GM23338 (cell line): ENCODE measurements at regions not wholly inside any gene's neighbourhood (a gene's known extent, or its start where the extent isn't known, plus 50 kb on each side); places are given as distances from the start of the nearest gene placed in this dataset.

Source experiments
- ATAC-seq: fragments of 200-7000 bp; cut with Tn5 transposase; 3 replicates; pipeline ENCODE4 v1.9.1; 2020
- DNase-seq: peaks from one replicate; pipeline ENCODE4 v3.0.0-alpha.2; 2015; ENCODE audit warnings: low spot score
- H2AFZ ChIP-seq: fragments of 200-600 bp; sonication (generic); 2 replicates; pipeline ENCODE4 v1.8.0; 2016; ENCODE audit warnings: antibody characterized with exemption, mild to moderate bottlenecking, moderate library complexity
- H3F3A ChIP-seq: fragments of 200-600 bp; sonication (generic); replicated peaks from 2 replicates; pipeline ENCODE4 v1.8.0; 2017; ENCODE audit warnings: antibody characterized with exemption, mixed run types, low read depth
- H3K27ac ChIP-seq: fragments of 200-600 bp; sonication (generic); 2 replicates; pipeline ENCODE4 v1.6.1; 2016; ENCODE audit warnings: low read depth
- H3K27me3 ChIP-seq: fragments of 200-600 bp; sonication (generic); 2 replicates; pipeline ENCODE4 v1.8.0; 2016; ENCODE audit warnings: mild to moderate bottlenecking, mixed run types, moderate library complexity; ENCODE audit not compliant: insufficient read depth
- H3K36me3 ChIP-seq: fragments of 200-600 bp; sonication (generic); 2 replicates; pipeline ENCODE4 v1.8.0; 2016; ENCODE audit warnings: mild to moderate bottlenecking; ENCODE audit not compliant: insufficient read depth
- H3K4me1 ChIP-seq: fragments of 200-600 bp; sonication (generic); 2 replicates; pipeline ENCODE4 v1.8.0; 2016; ENCODE audit warnings: mild to moderate bottlenecking, moderate library complexity; ENCODE audit not compliant: insufficient read depth
- H3K4me2 ChIP-seq: fragments of 200-600 bp; sonication (generic); 2 replicates; pipeline ENCODE4 v1.7.1; 2017; ENCODE audit warnings: mixed run types
- H3K4me3 ChIP-seq: fragments of 200-600 bp; sonication (generic); 2 replicates; pipeline ENCODE4 v1.6.1; 2016; ENCODE audit warnings: mixed run types
- H3K79me2 ChIP-seq: fragments of 200-600 bp; sonication (generic); replicated peaks from 2 replicates; pipeline ENCODE4 v1.8.0; 2017; ENCODE audit warnings: mild to moderate bottlenecking; ENCODE audit not compliant: insufficient read depth
- H3K9me2 ChIP-seq: fragments of 200-600 bp; sonication (generic); 2 replicates; pipeline ENCODE4 v1.8.0; 2017; ENCODE audit not compliant: insufficient read depth
- H4K20me1 ChIP-seq: fragments of 200-600 bp; sonication (generic); replicated peaks from 2 replicates; pipeline ENCODE4 v1.8.0; 2017; ENCODE audit warnings: mild to moderate bottlenecking; ENCODE audit not compliant: insufficient read depth
- H3K27ac Mint-ChIP-seq: 2 replicates; pipeline ENCODE4 v1.8.0; 2020; ENCODE audit warnings: inconsistent platforms, mild to moderate bottlenecking, moderate library complexity, mixed read lengths
- H3K27me3 Mint-ChIP-seq: 3 replicates; pipeline ENCODE4 v1.8.0; 2022; ENCODE audit warnings: low read depth, mild to moderate bottlenecking, moderate library complexity, mixed read lengths, inconsistent platforms; ENCODE audit not compliant: insufficient read depth, poor library complexity
- H3K36me3 Mint-ChIP-seq: 3 replicates; pipeline ENCODE4 v1.8.0; 2021; ENCODE audit warnings: low read depth, mild to moderate bottlenecking, inconsistent platforms, moderate library complexity, mixed read lengths
- H3K4me1 Mint-ChIP-seq: 3 replicates; pipeline ENCODE4 v1.8.0; 2020; ENCODE audit warnings: mild to moderate bottlenecking, inconsistent platforms, mixed read lengths
- H3K4me3 Mint-ChIP-seq: 3 replicates; pipeline ENCODE4 v1.8.0; 2021; ENCODE audit warnings: moderate library complexity, mild to moderate bottlenecking, inconsistent platforms, mixed read lengths
- H3K9me3 Mint-ChIP-seq: 3 replicates; pipeline ENCODE4 v1.8.0; 2020; ENCODE audit warnings: moderate library complexity, mild to moderate bottlenecking, inconsistent platforms, mixed read lengths
- CREB1 ChIP-seq: fragments of 250-450 bp; sonication (Bioruptor Pico); IDR thresholded peaks from 2 replicates; pipeline ENCODE4 v1.5.0; 2020; ENCODE audit warnings: low read depth, mild to moderate bottlenecking, moderate library complexity
- EZH2 ChIP-seq: fragments of 200-600 bp; sonication (generic); IDR thresholded peaks from one replicate; pipeline ENCODE4 v1.8.0; 2017; ENCODE audit warnings: antibody characterized with exemption, mild to moderate bottlenecking, low read depth; ENCODE audit not compliant: unreplicated experiment
- EZH2phosphoT487 ChIP-seq: fragments of 200-600 bp; sonication (generic); IDR thresholded peaks from one replicate; pipeline ENCODE4 v1.8.1; 2018; ENCODE audit warnings: antibody characterized with exemption; ENCODE audit not compliant: unreplicated experiment
- JUNB ChIP-seq: IDR thresholded peaks from one replicate; pipeline ENCODE4 v1.6.1; 2016; ENCODE audit warnings: antibody characterized with exemption; ENCODE audit not compliant: unreplicated experiment
- NANOG ChIP-seq: IDR thresholded peaks from 2 replicates; pipeline ENCODE4 v1.6.1; 2016; ENCODE audit warnings: antibody characterized with exemption, borderline replicate concordance
- POLR2AphosphoS5 ChIP-seq: IDR thresholded peaks from 2 replicates; pipeline ENCODE4 v1.6.1; 2016; ENCODE audit warnings: antibody characterized with exemption, low read depth
- STAT1 ChIP-seq: IDR thresholded peaks from one replicate; pipeline ENCODE4 v1.6.1; 2016; ENCODE audit warnings: antibody characterized with exemption; ENCODE audit not compliant: unreplicated experiment
- ZNF114 ChIP-seq: fragments of 250-450 bp; sonication (Bioruptor Pico); IDR thresholded peaks from 2 replicates; pipeline ENCODE4 v1.5.0; 2020; ENCODE audit warnings: mild to moderate bottlenecking, moderate library complexity
- ZNF331 ChIP-seq: fragments of 250-450 bp; sonication (Bioruptor Pico); IDR thresholded peaks from 2 replicates; pipeline ENCODE4 v1.5.0; 2020; ENCODE audit warnings: low read depth, mild to moderate bottlenecking, moderate library complexity
- TF ChIP-seq, protein P1 (sequence below): fragments of 250-450 bp; sonication (Bioruptor Pico); IDR thresholded peaks from 2 replicates; pipeline ENCODE4 v1.5.0; 2020; ENCODE audit warnings: mild to moderate bottlenecking, moderate library complexity
- TF ChIP-seq, protein P2 (sequence below), 2 experiments: fragments of 200-600 bp in 1 of 2; sonication (generic) in 1 of 2; conservative IDR thresholded peaks; 2 replicates each; pipeline versions ENCODE4 v1.5.1 to v1.6.1; 2016 to 2017; ENCODE audit warnings: antibody characterized with exemption in 2 of 2, low read depth in 2 of 2, mild to moderate bottlenecking in 2 of 2, moderate library complexity in 1 of 2
- TF ChIP-seq, protein P3 (sequence below): IDR thresholded peaks from one replicate; pipeline ENCODE4 v1.6.1; 2018; ENCODE audit warnings: antibody characterized with exemption; ENCODE audit not compliant: unreplicated experiment
- TF ChIP-seq, protein P4 (sequence below): IDR thresholded peaks from 2 replicates; pipeline ENCODE4 v1.6.1; 2016; ENCODE audit warnings: antibody characterized with exemption

DNA sequence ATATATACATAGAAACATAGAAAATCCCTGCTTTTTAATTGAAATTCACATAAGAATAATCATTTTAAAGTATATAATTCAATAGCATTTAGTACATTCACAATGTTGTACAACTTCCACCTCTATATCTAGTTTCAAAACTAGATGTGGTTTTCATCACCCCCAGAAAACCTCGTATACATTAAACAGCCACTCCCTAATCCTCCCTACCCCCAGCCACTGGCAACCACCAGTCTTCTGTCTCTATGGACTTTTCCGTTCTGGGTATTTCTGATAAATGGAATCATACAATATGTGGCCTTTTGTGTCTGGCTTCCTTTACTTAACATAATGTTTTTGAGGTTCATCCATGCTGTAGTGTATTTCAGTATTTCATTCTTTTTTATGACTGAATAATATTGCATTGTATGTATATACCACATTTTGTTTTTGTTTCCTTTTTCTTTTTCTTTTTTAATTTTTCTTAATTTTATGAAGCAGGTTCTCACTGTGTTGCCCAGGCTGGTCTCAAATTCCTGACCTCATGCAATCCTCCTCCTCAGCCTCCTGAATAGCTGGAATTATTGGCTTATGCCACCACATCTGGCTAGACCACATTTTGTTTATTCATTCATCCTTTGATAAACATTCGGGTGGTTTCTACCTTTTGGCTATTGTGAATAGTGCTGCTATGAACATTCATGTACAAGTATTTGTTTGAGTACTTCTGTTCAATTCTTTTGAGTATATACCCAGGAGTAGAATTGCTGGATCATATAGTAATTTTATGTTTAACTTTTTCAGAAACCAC, 50.6 kb upstream of the RNF152 start:
- Histone ChIP-seq H3K27me3 (no peaks in the 10 kb centered on the region), H2AFZ (no peak overlapping the region), H3K4me1 (peaks cover under 1% of the 10 kb centered on the region; the same call in 1 of the 2 replicates), H4K20me1 (no peaks in the 10 kb centered on the region), H3K36me3 (no peaks in the 10 kb centered on the region), H3K79me2 (no peaks in the 10 kb centered on the region), H3K4me3 (no peak overlapping the region), H3K9me2 (peaks cover 4% of the 10 kb centered on the region; the same call in 1 of the 2 replicates), H3F3A (no peaks in the 10 kb centered on the region), H3K27ac (no peak overlapping the region), H3K4me2 (no peak overlapping the region)
- no peak for TF ChIP-seq POLR2AphosphoS5
- TF ChIP-seq CREB1 (CRISPR knock-in tag) = no peak
- TF ChIP-seq, protein P1, sequence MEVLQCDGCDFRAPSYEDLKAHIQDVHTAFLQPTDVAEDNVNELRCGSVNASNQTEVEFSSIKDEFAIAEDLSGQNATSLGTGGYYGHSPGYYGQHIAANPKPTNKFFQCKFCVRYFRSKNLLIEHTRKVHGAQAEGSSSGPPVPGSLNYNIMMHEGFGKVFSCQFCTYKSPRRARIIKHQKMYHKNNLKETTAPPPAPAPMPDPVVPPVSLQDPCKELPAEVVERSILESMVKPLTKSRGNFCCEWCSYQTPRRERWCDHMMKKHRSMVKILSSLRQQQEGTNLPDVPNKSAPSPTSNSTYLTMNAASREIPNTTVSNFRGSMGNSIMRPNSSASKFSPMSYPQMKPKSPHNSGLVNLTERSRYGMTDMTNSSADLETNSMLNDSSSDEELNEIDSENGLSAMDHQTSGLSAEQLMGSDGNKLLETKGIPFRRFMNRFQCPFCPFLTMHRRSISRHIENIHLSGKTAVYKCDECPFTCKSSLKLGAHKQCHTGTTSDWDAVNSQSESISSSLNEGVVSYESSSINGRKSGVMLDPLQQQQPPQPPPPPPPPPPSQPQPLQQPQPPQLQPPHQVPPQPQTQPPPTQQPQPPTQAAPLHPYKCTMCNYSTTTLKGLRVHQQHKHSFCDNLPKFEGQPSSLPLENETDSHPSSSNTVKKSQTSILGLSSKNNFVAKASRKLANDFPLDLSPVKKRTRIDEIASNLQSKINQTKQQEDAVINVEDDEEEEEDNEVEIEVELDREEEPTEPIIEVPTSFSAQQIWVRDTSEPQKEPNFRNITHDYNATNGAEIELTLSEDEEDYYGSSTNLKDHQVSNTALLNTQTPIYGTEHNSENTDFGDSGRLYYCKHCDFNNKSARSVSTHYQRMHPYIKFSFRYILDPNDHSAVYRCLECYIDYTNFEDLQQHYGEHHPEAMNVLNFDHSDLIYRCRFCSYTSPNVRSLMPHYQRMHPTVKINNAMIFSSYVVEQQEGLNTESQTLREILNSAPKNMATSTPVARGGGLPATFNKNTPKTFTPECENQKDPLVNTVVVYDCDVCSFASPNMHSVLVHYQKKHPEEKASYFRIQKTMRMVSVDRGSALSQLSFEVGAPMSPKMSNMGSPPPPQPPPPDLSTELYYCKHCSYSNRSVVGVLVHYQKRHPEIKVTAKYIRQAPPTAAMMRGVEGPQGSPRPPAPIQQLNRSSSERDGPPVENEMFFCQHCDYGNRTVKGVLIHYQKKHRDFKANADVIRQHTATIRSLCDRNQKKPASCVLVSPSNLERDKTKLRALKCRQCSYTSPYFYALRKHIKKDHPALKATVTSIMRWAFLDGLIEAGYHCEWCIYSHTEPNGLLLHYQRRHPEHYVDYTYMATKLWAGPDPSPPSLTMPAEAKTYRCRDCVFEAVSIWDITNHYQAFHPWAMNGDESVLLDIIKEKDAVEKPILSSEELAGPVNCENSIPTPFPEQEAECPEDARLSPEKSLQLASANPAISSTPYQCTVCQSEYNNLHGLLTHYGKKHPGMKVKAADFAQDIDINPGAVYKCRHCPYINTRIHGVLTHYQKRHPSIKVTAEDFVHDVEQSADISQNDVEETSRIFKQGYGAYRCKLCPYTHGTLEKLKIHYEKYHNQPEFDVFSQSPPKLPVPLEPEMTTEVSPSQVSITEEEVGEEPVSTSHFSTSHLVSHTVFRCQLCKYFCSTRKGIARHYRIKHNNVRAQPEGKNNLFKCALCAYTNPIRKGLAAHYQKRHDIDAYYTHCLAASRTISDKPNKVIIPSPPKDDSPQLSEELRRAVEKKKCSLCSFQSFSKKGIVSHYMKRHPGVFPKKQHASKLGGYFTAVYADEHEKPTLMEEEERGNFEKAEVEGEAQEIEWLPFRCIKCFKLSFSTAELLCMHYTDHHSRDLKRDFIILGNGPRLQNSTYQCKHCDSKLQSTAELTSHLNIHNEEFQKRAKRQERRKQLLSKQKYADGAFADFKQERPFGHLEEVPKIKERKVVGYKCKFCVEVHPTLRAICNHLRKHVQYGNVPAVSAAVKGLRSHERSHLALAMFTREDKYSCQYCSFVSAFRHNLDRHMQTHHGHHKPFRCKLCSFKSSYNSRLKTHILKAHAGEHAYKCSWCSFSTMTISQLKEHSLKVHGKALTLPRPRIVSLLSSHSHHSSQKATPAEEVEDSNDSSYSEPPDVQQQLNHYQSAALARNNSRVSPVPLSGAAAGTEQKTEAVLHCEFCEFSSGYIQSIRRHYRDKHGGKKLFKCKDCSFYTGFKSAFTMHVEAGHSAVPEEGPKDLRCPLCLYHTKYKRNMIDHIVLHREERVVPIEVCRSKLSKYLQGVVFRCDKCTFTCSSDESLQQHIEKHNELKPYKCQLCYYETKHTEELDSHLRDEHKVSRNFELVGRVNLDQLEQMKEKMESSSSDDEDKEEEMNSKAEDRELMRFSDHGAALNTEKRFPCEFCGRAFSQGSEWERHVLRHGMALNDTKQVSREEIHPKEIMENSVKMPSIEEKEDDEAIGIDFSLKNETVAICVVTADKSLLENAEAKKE (CRISPR knock-in tag) = no peak
- TF ChIP-seq STAT1 = no peak
- no peak for TF ChIP-seq NANOG
- no peak for TF ChIP-seq JUNB
- no peak for TF ChIP-seq EZH2
- no peak for TF ChIP-seq EZH2phosphoT487
- TF ChIP-seq, protein P2, sequence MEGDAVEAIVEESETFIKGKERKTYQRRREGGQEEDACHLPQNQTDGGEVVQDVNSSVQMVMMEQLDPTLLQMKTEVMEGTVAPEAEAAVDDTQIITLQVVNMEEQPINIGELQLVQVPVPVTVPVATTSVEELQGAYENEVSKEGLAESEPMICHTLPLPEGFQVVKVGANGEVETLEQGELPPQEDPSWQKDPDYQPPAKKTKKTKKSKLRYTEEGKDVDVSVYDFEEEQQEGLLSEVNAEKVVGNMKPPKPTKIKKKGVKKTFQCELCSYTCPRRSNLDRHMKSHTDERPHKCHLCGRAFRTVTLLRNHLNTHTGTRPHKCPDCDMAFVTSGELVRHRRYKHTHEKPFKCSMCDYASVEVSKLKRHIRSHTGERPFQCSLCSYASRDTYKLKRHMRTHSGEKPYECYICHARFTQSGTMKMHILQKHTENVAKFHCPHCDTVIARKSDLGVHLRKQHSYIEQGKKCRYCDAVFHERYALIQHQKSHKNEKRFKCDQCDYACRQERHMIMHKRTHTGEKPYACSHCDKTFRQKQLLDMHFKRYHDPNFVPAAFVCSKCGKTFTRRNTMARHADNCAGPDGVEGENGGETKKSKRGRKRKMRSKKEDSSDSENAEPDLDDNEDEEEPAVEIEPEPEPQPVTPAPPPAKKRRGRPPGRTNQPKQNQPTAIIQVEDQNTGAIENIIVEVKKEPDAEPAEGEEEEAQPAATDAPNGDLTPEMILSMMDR (conservative IDR thresholded peaks at IDR 0.05; ENCODE audit: low read depth in 2 of 2) = no peak
- TF ChIP-seq, protein P3, sequence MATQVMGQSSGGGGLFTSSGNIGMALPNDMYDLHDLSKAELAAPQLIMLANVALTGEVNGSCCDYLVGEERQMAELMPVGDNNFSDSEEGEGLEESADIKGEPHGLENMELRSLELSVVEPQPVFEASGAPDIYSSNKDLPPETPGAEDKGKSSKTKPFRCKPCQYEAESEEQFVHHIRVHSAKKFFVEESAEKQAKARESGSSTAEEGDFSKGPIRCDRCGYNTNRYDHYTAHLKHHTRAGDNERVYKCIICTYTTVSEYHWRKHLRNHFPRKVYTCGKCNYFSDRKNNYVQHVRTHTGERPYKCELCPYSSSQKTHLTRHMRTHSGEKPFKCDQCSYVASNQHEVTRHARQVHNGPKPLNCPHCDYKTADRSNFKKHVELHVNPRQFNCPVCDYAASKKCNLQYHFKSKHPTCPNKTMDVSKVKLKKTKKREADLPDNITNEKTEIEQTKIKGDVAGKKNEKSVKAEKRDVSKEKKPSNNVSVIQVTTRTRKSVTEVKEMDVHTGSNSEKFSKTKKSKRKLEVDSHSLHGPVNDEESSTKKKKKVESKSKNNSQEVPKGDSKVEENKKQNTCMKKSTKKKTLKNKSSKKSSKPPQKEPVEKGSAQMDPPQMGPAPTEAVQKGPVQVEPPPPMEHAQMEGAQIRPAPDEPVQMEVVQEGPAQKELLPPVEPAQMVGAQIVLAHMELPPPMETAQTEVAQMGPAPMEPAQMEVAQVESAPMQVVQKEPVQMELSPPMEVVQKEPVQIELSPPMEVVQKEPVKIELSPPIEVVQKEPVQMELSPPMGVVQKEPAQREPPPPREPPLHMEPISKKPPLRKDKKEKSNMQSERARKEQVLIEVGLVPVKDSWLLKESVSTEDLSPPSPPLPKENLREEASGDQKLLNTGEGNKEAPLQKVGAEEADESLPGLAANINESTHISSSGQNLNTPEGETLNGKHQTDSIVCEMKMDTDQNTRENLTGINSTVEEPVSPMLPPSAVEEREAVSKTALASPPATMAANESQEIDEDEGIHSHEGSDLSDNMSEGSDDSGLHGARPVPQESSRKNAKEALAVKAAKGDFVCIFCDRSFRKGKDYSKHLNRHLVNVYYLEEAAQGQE = no peak
- TF ChIP-seq, protein P4, sequence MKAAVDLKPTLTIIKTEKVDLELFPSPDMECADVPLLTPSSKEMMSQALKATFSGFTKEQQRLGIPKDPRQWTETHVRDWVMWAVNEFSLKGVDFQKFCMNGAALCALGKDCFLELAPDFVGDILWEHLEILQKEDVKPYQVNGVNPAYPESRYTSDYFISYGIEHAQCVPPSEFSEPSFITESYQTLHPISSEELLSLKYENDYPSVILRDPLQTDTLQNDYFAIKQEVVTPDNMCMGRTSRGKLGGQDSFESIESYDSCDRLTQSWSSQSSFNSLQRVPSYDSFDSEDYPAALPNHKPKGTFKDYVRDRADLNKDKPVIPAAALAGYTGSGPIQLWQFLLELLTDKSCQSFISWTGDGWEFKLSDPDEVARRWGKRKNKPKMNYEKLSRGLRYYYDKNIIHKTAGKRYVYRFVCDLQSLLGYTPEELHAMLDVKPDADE = no peak
- TF ChIP-seq ZNF114 (CRISPR knock-in tag) = no peak
- no peak for TF ChIP-seq ZNF331 (CRISPR knock-in tag)
- DNase-seq = no peak
- Mint-ChIP-seq H3K4me3 (no peak overlapping the region), H3K27me3 (no peaks in the 10 kb centered on the region), H3K36me3 (no peaks in the 10 kb centered on the region), H3K27ac (no peak overlapping the region), H3K9me3 (no peaks in the 10 kb centered on the region), H3K4me1 (peaks cover 7% of the 10 kb centered on the region; the same call in 2 of the 3 replicates)
- ATAC-seq = no peak
